ENCODE measurements at regions not wholly inside any gene's neighbourhood (a gene's known extent, or its start where the extent isn't known, plus 50 kb on each side); places are given as distances from the start of the nearest gene placed in this dataset.

- ChIA-PET CTCF (no interaction called here), POLR2A (no interaction called here)
- Histone ChIP-seq H3K36me3 (ENCODE audit: control insufficient read depth, insufficient read depth, low read length) (no peaks in the 10 kb centered on the region), H3K27me3 (ENCODE audit: control insufficient read depth, insufficient read depth, low read length) (no peaks in the 10 kb centered on the region), H3K4me3 (ENCODE audit: low read depth, low read length) (no peak overlapping the region)
- no peak for TF ChIP-seq CTCF (IDR thresholded peaks at IDR 0.05; ENCODE audit: insufficient read depth, low read depth, low read length)
- no peak for DNase-seq (ENCODE audit: low read depth)
Measured at GRCh38 chr1:73821520-73821919, 376.5 kb downstream of the LRRIQ3 start.

- no peak overlapping the region for H3K4me3 ChIP-seq (ENCODE audit: low read depth, low read length)
- TF ChIP-seq CTCF (IDR thresholded peaks at IDR 0.05; ENCODE audit: insufficient read depth, low read depth, low read length) = no peak
- no peaks in the 10 kb centered on the region for H3K36me3 ChIP-seq (ENCODE audit: control insufficient read depth, insufficient read depth, low read length)
- ChIA-PET POLR2A (no interaction called here), CTCF (no interaction called here)
- H3K27me3 ChIP-seq (ENCODE audit: control insufficient read depth, insufficient read depth, low read length) = no peaks in the 10 kb centered on the region
- DNase-seq (ENCODE audit: low read depth) = no peak
Measured at GRCh38 chr1:73820843-73821242, 377.1 kb downstream of the LRRIQ3 start.

- H3K4me3 ChIP-seq (ENCODE audit: low read depth, low read length) = no peak overlapping the region
- H3K27me3 ChIP-seq (ENCODE audit: control insufficient read depth, insufficient read depth, low read length) = no peaks in the 10 kb centered on the region
- POLR2A ChIA-PET = no interaction called here
- CTCF ChIA-PET = interaction anchor here (0.6 kb wide), 1 partner anchor 15 kb away, joined by 3 read pairs; no protein-coding TSS in a partner anchor
- DNase-seq (ENCODE audit: low read depth) = no peak
- no peaks in the 10 kb centered on the region for H3K36me3 ChIP-seq (ENCODE audit: control insufficient read depth, insufficient read depth, low read length)
- no peak for TF ChIP-seq CTCF (IDR thresholded peaks at IDR 0.05; ENCODE audit: insufficient read depth, low read depth, low read length)
Measured at GRCh38 chr1:73813716-73814115, 384.3 kb downstream of the LRRIQ3 start.

GRCh38 chr1:73813236-73813635 lies 384.7 kb downstream of the LRRIQ3 start:
- Histone ChIP-seq H3K4me3 (ENCODE audit: low read depth, low read length) (no peak overlapping the region), H3K36me3 (ENCODE audit: control insufficient read depth, insufficient read depth, low read length) (no peaks in the 10 kb centered on the region), H3K27me3 (ENCODE audit: control insufficient read depth, insufficient read depth, low read length) (no peaks in the 10 kb centered on the region)
- CTCF ChIA-PET = interaction anchor here (0.6 kb wide), 1 partner anchor 15 kb away, joined by 3 read pairs; no protein-coding TSS in a partner anchor
- no peak for TF ChIP-seq CTCF (IDR thresholded peaks at IDR 0.05; ENCODE audit: insufficient read depth, low read depth, low read length)
- POLR2A ChIA-PET = no interaction called here
- no peak for DNase-seq (ENCODE audit: low read depth)

- no peak for DNase-seq (ENCODE audit: low read depth)
Measured at GRCh38 chr1:73811798-73812197, 386.2 kb downstream of the LRRIQ3 start.

More at GRCh38 chr1:73811798-73812197, 386.2 kb downstream of the LRRIQ3 start:
- H3K36me3 ChIP-seq (ENCODE audit: control insufficient read depth, insufficient read depth, low read length) = no peaks in the 10 kb centered on the region
- ChIA-PET POLR2A (no interaction called here), CTCF (no interaction called here)
- no peak for TF ChIP-seq CTCF (IDR thresholded peaks at IDR 0.05; ENCODE audit: insufficient read depth, low read depth, low read length)
- H3K27me3 ChIP-seq (ENCODE audit: control insufficient read depth, insufficient read depth, low read length) = no peaks in the 10 kb centered on the region
- no peak overlapping the region for H3K4me3 ChIP-seq (ENCODE audit: low read depth, low read length)

Data from BJ (cell line).